Stomach (tissue), 8 donors: ENCODE measurements at regions not wholly inside any gene's neighbourhood (a gene's known extent, or its start where the extent isn't known, plus 50 kb on each side); places are given as distances from the start of the nearest gene placed in this dataset.

Experiments used
- DNase-seq, 2 donors: peaks; one replicate each; pipeline versions ENCODE4 v3.0.0 to v3.0.0-alpha.2; 2013 to 2019
- H3K27ac ChIP-seq, 5 donors: fragments of 200-600 bp in 4 of 5; sonication (generic) in 4 of 5; one replicate each; pipeline ENCODE4 v1.5.1; 2013 to 2019; ENCODE audit warnings: mild to moderate bottlenecking in 1 of 5, moderate library complexity in 1 of 5
- H3K27me3 ChIP-seq, 3 donors: fragments of 200-600 bp; sonication (generic); one replicate each; pipeline ENCODE4 v1.5.1; 2017 to 2019; ENCODE audit warnings: mixed run types in 1 of 3
- H3K36me3 ChIP-seq, 4 donors: fragments of 200-600 bp; sonication (generic); 1 replicate in 3 of 4; 2 replicates in 1 of 4; pipeline ENCODE4 v1.5.1; 2016 to 2019
- H3K4me1 ChIP-seq, 4 donors: fragments of 200-600 bp; sonication (generic); one replicate each; pipeline ENCODE4 v1.5.1; 2016 to 2019
- H3K4me3 ChIP-seq, 4 donors: fragments of 200-600 bp; sonication (generic) in 3 of 4; one replicate each; pipeline ENCODE4 v1.5.1; 2016 to 2019; ENCODE audit warnings: mild to moderate bottlenecking in 1 of 4
- H3K9me3 ChIP-seq, 4 donors: fragments of 200-600 bp; sonication (generic); one replicate each; pipeline ENCODE4 v1.5.1; 2016 to 2019
- EP300 ChIP-seq: sonication (generic); formaldehyde crosslinking; IDR thresholded peaks from one replicate; pipeline ENCODE4 v1.6.1; 2017; ENCODE audit warnings: antibody characterized with exemption
- POLR2A ChIP-seq, 4 donors: fragments of 450-650 bp; IDR thresholded peaks; one replicate each; pipeline ENCODE4 v1.6.1; 2016; ENCODE audit warnings: antibody characterized with exemption in 4 of 4, control low read depth in 2 of 4, mild to moderate bottlenecking in 1 of 4, moderate library complexity in 1 of 4
- POLR2AphosphoS5 ChIP-seq, 3 donors: sonication (generic); formaldehyde crosslinking; IDR thresholded peaks; one replicate each; pipeline ENCODE4 v1.6.1; 2016; ENCODE audit warnings: antibody characterized with exemption in 3 of 3
- WGBS, 5 donors: extraction: QIAGEN DNeasy Blood & Tissue Kit in 3 of 5; methylation state at CpG; one replicate each; pipeline versions ENCODE4 v1.1.5 to v1.1.7; 2013 to 2018; 5-methylcytosine and 5-hydroxymethylcytosine counted together
- intact Hi-C: fragments of 100-400 bp; cut with DNase I; formaldehyde crosslinking; loops from one replicate; pipeline ENCODE4 v1.15.1; 2023; ENCODE audit warnings: low total_unique reads
- TF ChIP-seq, protein P1 (sequence below), 7 experiments: fragments of 450-650 bp in 4 of 7; fragments of 200-600 bp in 3 of 7; sonication (generic) in 3 of 7; IDR thresholded peaks; one replicate each; pipeline ENCODE4 v1.5.1; 2016 to 2019; ENCODE audit warnings: antibody characterized with exemption in 7 of 7, control low read depth in 2 of 7, mild to moderate bottlenecking in 1 of 7
- donor health status: healthy with polysubstance abuse.
- donor health status: Bipolar disorder and iron deficiency.
- donor health status: healthy.

DNA sequence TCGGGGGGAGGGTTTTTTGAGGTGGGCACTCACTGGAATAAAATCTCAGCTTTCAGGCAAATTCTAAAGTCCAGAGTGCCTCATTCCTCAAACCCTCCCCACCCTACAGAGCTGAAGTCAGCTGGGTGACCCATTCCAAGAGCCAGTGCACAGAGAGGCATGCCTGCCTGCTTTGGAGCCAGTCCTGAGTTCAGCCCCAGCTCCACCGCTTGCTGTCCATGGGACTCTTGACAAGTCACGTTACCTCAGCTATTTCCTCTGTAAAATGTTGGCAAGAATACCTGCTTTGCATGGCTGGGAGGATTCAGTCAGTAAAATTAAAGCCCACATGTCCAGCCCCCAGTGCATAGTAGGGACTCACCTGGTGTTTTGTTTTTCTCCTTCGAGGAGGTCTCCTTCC, 125.9 kb upstream of the PJA1 start:
- 30 to 36% (median 31%) methylated on average over 4 of the region's 4 CpGs for WGBS, 5 donors
- DNase-seq: no peak
- peaks cover 0 to 6% (median 4%) of the 10 kb centered on the region in 4 donors for H3K4me1 ChIP-seq
- no peaks in the 10 kb centered on the region for H3K36me3 ChIP-seq
- no peaks in the 10 kb centered on the region for H3K9me3 ChIP-seq
- no peak for TF ChIP-seq POLR2A (IDR thresholded peaks at IDR 0.05)
- TF ChIP-seq POLR2AphosphoS5 (IDR thresholded peaks at IDR 0.05): no peak
- no peak for TF ChIP-seq EP300
- TF ChIP-seq, protein P1, sequence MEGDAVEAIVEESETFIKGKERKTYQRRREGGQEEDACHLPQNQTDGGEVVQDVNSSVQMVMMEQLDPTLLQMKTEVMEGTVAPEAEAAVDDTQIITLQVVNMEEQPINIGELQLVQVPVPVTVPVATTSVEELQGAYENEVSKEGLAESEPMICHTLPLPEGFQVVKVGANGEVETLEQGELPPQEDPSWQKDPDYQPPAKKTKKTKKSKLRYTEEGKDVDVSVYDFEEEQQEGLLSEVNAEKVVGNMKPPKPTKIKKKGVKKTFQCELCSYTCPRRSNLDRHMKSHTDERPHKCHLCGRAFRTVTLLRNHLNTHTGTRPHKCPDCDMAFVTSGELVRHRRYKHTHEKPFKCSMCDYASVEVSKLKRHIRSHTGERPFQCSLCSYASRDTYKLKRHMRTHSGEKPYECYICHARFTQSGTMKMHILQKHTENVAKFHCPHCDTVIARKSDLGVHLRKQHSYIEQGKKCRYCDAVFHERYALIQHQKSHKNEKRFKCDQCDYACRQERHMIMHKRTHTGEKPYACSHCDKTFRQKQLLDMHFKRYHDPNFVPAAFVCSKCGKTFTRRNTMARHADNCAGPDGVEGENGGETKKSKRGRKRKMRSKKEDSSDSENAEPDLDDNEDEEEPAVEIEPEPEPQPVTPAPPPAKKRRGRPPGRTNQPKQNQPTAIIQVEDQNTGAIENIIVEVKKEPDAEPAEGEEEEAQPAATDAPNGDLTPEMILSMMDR (IDR thresholded peaks at IDR 0.05): no peak
- H3K27me3 ChIP-seq: peaks cover 0 to 11% (median 5%) of the 10 kb centered on the region in 3 donors
- intact Hi-C loops: no loop called here
- no peak overlapping the region for H3K27ac ChIP-seq
- H3K4me3 ChIP-seq: no peak overlapping the region

DNA sequence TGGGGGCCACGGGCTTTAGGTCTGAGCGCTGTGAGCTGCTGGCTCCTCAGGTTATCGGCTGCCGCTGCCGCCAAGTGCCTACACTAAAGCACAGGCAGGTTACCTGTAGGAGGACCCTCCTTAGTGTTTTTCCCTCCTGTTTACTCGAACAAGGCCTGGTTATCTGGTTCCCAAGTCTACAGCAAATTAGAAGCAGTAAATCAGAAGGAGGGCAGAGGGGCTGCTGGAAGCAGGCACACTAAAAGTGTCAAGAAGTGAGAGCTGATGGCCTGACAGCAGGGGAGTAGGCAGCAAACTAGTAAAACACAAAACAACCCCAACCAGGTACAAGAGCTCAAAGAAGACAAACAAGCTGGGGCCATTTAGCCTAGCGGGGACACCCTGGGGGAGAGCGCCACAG, 125.0 kb upstream of the PJA1 start:
- Histone ChIP-seq H3K9me3 (no peaks in the 10 kb centered on the region), H3K4me1 (peaks cover 0 to 14% (median 11%) of the 10 kb centered on the region in 4 donors), H3K4me3 (no peak overlapping the region), H3K27ac (no peak overlapping the region), H3K36me3 (no peaks in the 10 kb centered on the region), H3K27me3 (peaks cover 0 to 19% (median 5%) of the 10 kb centered on the region in 3 donors)
- intact Hi-C loops: no loop called here
- 54 to 85% (median 74%) methylated on average over 2 to 8 of the region's 8 CpGs for whole genome bisulfite sequencing, 5 donors
- TF ChIP-seq POLR2AphosphoS5 (IDR thresholded peaks at IDR 0.05) (no peak), EP300 (no peak), POLR2A (IDR thresholded peaks at IDR 0.05) (no peak)
- TF ChIP-seq, protein P1 (IDR thresholded peaks at IDR 0.05): no peak
- no peak for DNase-seq

DNA sequence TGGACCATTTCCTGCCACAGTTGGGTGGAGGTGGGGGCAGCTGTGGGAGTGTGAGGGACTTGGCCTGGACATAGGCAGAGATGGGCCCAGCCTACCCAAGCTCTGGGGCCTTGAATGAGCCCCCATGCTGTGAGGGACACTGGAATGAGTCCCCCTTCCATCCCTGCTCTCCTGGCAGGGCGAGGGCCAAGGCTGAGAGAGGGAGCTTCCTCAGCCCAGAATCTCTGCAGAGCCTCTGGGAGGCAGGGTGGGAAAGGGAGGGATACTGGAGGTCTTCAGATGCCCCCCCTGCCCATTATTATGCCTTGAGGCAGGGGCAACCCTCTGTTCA, 124.5 kb upstream of the PJA1 start:
- TF ChIP-seq, protein P1 (IDR thresholded peaks at IDR 0.05): no peak
- Histone ChIP-seq H3K27ac (no peak overlapping the region), H3K4me3 (no peak overlapping the region), H3K4me1 (peaks cover 0 to 19% (median 11%) of the 10 kb centered on the region in 4 donors), H3K27me3 (peaks cover 0 to 23% (median 5%) of the 10 kb centered on the region in 3 donors), H3K9me3 (no peaks in the 10 kb centered on the region), H3K36me3 (no peaks in the 10 kb centered on the region)
- intact Hi-C loops: loop anchor here (5.0 kb wide), 1 partner anchor 467 kb away; no protein-coding TSS in a partner anchor
- WGBS, 5 donors: 80 to 100% (median 96%) methylated on average over 1 of the region's 1 CpG; no CpG with 5 or more reads in 1 of the 5 donors
- DNase-seq: no peak

DNA sequence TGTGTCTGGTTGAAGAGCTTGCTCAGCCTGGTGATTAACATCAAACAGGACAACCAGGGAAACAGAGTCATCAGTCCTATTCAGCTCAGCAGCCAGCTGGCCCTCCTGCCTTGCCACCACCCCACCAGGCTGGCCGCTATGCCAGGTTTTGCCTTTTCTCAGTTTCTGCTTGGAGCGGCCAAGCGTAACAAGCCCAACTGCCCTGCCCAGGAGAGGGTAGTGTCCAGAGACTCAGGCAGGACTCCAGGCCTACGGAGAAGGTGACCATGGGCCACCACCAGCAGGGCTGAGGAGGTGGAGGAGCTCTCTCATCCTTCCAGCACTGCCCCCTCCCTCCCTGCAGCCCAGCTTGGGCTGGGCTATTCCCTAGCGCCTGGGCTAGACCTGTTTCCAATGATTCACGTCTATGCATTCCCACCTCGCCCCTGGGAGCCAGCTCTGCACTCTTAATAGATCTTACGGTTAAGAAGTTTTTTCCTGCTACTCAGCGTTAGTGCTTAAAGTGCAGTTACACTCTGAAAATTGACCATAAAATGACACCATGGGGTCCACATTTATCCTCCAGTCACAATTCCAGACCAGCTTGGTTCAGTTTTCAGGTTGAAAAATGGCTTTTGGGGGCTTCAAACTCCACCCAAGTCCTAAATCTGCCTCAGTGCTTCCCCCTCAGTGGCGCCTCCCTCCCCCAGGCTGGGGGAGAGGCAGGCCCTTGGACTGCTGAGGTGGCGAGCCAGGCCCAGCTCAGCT, 124.0 kb upstream of the PJA1 start:
- peak in 1 of 2 donors; percentile 40 for DNase-seq
- TF ChIP-seq POLR2A (IDR thresholded peaks at IDR 0.05): no peak
- intact Hi-C loops: loop anchor here (5.0 kb wide), 1 partner anchor 467 kb away; no protein-coding TSS in a partner anchor
- Histone ChIP-seq H3K4me3 (no peak overlapping the region), H3K9me3 (no peaks in the 10 kb centered on the region), H3K4me1 (peaks cover 0 to 19% (median 11%) of the 10 kb centered on the region in 4 donors), H3K27me3 (peaks cover 0 to 28% (median 5%) of the 10 kb centered on the region in 3 donors), H3K36me3 (no peaks in the 10 kb centered on the region), H3K27ac (no peak overlapping the region)
- 68 to 87% (median 79%) methylated on average over 7 to 11 of the region's 11 CpGs for WGBS, 5 donors

DNA sequence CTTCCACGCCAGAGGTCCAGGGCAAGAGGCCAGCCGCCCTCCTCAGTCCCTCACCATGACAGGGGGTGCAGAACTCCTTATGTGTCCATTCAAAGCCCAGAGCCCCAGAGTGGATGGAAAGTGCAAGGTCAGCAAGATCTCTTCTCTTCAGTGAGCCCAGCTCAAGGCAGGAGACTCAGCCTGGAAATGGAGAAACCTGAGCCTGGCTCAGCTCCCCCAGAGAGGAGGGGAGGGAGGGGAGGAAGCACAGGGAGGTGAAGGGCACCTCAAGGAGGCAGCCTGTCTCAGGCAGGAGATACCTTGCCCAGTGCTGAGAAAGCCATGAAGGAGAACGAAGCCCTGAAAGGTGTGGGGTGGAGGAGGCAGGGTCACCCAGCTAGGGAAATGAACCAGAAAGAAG, 121.8 kb upstream of the PJA1 start:
- TF ChIP-seq, protein P1 (IDR thresholded peaks at IDR 0.05): no peak
- TF ChIP-seq POLR2A (IDR thresholded peaks at IDR 0.05) (no peak), POLR2AphosphoS5 (IDR thresholded peaks at IDR 0.05) (no peak), EP300 (no peak)
- no peaks in the 10 kb centered on the region for H3K36me3 ChIP-seq
- H3K27ac ChIP-seq: no peak overlapping the region
- peaks cover 0 to 31% (median 5%) of the 10 kb centered on the region in 3 donors for H3K27me3 ChIP-seq
- intact Hi-C loops: loop anchor here (5.0 kb wide), 1 partner anchor 465 kb away; no protein-coding TSS in a partner anchor
- no peaks in the 10 kb centered on the region for H3K9me3 ChIP-seq
- WGBS, 5 donors: 75 to 96% (median 87%) methylated on average over 2 to 3 of the region's 3 CpGs
- H3K4me3 ChIP-seq: no peak overlapping the region
- peaks cover 0 to 19% (median 11%) of the 10 kb centered on the region in 4 donors for H3K4me1 ChIP-seq
- no peak for DNase-seq
